H9 (cell line): ENCODE measurements at regions not wholly inside any gene's neighbourhood (a gene's known extent, or its start where the extent isn't known, plus 50 kb on each side); places are given as distances from the start of the nearest gene placed in this dataset.

ENCODE experiments used
- DNase-seq: peaks from one replicate; pipeline ENCODE4 v3.0.0-alpha.2; 2017
- H2AFZ ChIP-seq: one replicate; pipeline ENCODE4 v1.6.1; 2013; ENCODE audit warnings: mild to moderate bottlenecking, low read length, control low read depth, moderate library complexity
- H2AK5ac ChIP-seq: 2 replicates; pipeline ENCODE4 v1.6.1; 2013; ENCODE audit warnings: low read length, control low read depth, mixed read lengths; ENCODE audit not compliant: insufficient read length
- H2BK120ac ChIP-seq: one replicate; pipeline ENCODE4 v1.6.1; 2013; ENCODE audit warnings: low read depth, mild to moderate bottlenecking, low read length, control low read depth, inconsistent platforms; ENCODE audit not compliant: poor library complexity, severe bottlenecking
- H2BK12ac ChIP-seq: 2 replicates; pipeline ENCODE4 v1.6.1; 2013; ENCODE audit warnings: low read length, control low read depth, mixed read lengths, low read depth; ENCODE audit not compliant: insufficient read length
- H2BK15ac ChIP-seq: 2 replicates; pipeline ENCODE4 v1.6.1; 2013; ENCODE audit warnings: low read depth, low read length, control low read depth
- H2BK20ac ChIP-seq: one replicate; pipeline ENCODE4 v1.6.1; 2013; ENCODE audit warnings: low read depth, mild to moderate bottlenecking, low read length, control low read depth, inconsistent platforms; ENCODE audit not compliant: poor library complexity, severe bottlenecking
- H2BK5ac ChIP-seq: 2 replicates; pipeline ENCODE4 v1.6.1; 2013; ENCODE audit warnings: low read length, control low read depth, mixed read lengths; ENCODE audit not compliant: insufficient read length
- H3K14ac ChIP-seq: 2 replicates; pipeline ENCODE4 v1.6.1; 2013; ENCODE audit warnings: low read length, control low read depth; ENCODE audit not compliant: insufficient read depth
- H3K18ac ChIP-seq: 2 replicates; pipeline ENCODE4 v1.6.1; 2013; ENCODE audit warnings: low read depth, mild to moderate bottlenecking, mixed read lengths, low read length, control low read depth; ENCODE audit not compliant: insufficient read length
- H3K23ac ChIP-seq: 2 replicates; pipeline ENCODE4 v1.6.1; 2013; ENCODE audit warnings: low read length, control low read depth, mixed read lengths, low read depth; ENCODE audit not compliant: insufficient read length
- H3K23me2 ChIP-seq: 2 replicates; pipeline ENCODE4 v1.6.1; 2013; ENCODE audit warnings: low read depth, mild to moderate bottlenecking, mixed read lengths, low read length, control low read depth; ENCODE audit not compliant: insufficient read length, poor library complexity, severe bottlenecking
- H3K27ac ChIP-seq: 2 replicates; pipeline ENCODE4 v1.5.1; 2013; ENCODE audit warnings: low read length, control low read depth, mixed read lengths, low read depth; ENCODE audit not compliant: insufficient read length
- H3K27me3 ChIP-seq: 2 replicates; pipeline ENCODE4 v1.6.1; 2013; ENCODE audit warnings: low read length, control low read depth, inconsistent platforms; ENCODE audit not compliant: insufficient read depth
- H3K4ac ChIP-seq: 2 replicates; pipeline ENCODE4 v1.6.1; 2013; ENCODE audit warnings: low read depth, mild to moderate bottlenecking, control low read depth, inconsistent platforms, low read length, moderate library complexity
- H3K4me1 ChIP-seq: 2 replicates; pipeline ENCODE4 v1.6.1; 2013; ENCODE audit warnings: low read length, control low read depth, inconsistent platforms; ENCODE audit not compliant: insufficient read depth
- H3K4me2 ChIP-seq: 2 replicates; pipeline ENCODE4 v1.6.1; 2013; ENCODE audit warnings: low read length, control low read depth, mixed read lengths; ENCODE audit not compliant: insufficient read length, insufficient read depth
- H3K56ac ChIP-seq: 2 replicates; pipeline ENCODE4 v1.6.1; 2013; ENCODE audit warnings: low read depth, mild to moderate bottlenecking, mixed read lengths, low read length, control low read depth; ENCODE audit not compliant: insufficient read length
- H3K79me1 ChIP-seq: 2 replicates; pipeline ENCODE4 v1.6.1; 2013; ENCODE audit warnings: low read depth, mild to moderate bottlenecking, moderate library complexity, low read length, control low read depth, inconsistent platforms; ENCODE audit not compliant: insufficient read depth, poor library complexity, severe bottlenecking
- H3K79me2 ChIP-seq: 2 replicates; pipeline ENCODE4 v1.6.1; 2013; ENCODE audit warnings: low read length, control low read depth, inconsistent platforms; ENCODE audit not compliant: insufficient read depth
- H3K9ac ChIP-seq: 2 replicates; pipeline ENCODE4 v1.6.1; 2013; ENCODE audit warnings: low read length, control low read depth, mixed read lengths; ENCODE audit not compliant: insufficient read length; ENCODE audit errors: extremely low read depth
- H3K9me3 ChIP-seq: one replicate; pipeline ENCODE4 v1.6.1; 2013; ENCODE audit warnings: low read depth, low read length, inconsistent platforms; ENCODE audit not compliant: control insufficient read depth
- H3T11ph ChIP-seq: one replicate; pipeline ENCODE4 v1.6.1; 2013; ENCODE audit warnings: mild to moderate bottlenecking, low read length, control low read depth, inconsistent platforms
- H4K20me1 ChIP-seq: one replicate; pipeline ENCODE4 v1.6.1; 2013; ENCODE audit not compliant: control insufficient read depth, insufficient read length, insufficient read depth
- H4K5ac ChIP-seq: 2 replicates; pipeline ENCODE4 v1.6.1; 2013; ENCODE audit warnings: low read depth, mild to moderate bottlenecking, mixed read lengths, low read length, control low read depth; ENCODE audit not compliant: insufficient read length
- H4K8ac ChIP-seq: replicated peaks from 2 replicates; pipeline ENCODE4 v1.6.1; 2013; ENCODE audit warnings: low read length, control low read depth, mixed read lengths, low read depth; ENCODE audit not compliant: insufficient read length
- H4K91ac ChIP-seq: 2 replicates; pipeline ENCODE4 v1.6.1; 2013; ENCODE audit warnings: low read depth, mild to moderate bottlenecking, moderate library complexity, mixed read lengths, low read length, control low read depth; ENCODE audit not compliant: insufficient read length
- H3K27ac Mint-ChIP-seq, 3 experiments: 2 replicates in 2 of 3; 3 replicates in 1 of 3; pipeline ENCODE4 v1.8.0; 2020 to 2021; ENCODE audit warnings: mixed read lengths in 3 of 3, mild to moderate bottlenecking in 1 of 3, moderate library complexity in 1 of 3
- H3K27me3 Mint-ChIP-seq: 2 replicates; pipeline ENCODE4 v1.8.0; 2021; ENCODE audit warnings: low read depth, mild to moderate bottlenecking, moderate library complexity, mixed read lengths
- H3K36me3 Mint-ChIP-seq, 3 experiments: 2 replicates in 2 of 3; 3 replicates in 1 of 3; pipeline ENCODE4 v1.8.0; 2020 to 2021; ENCODE audit warnings: low read depth in 3 of 3, mixed read lengths in 3 of 3; ENCODE audit not compliant: insufficient read depth in 1 of 3
- H3K4me1 Mint-ChIP-seq, 2 experiments: 2 replicates each; pipeline ENCODE4 v1.8.0; 2020; ENCODE audit warnings: mixed read lengths in 2 of 2
- H3K4me3 Mint-ChIP-seq, 2 experiments: 2 replicates in 1 of 2; 3 replicates in 1 of 2; pipeline ENCODE4 v1.8.0; 2020 to 2021; ENCODE audit warnings: mild to moderate bottlenecking in 2 of 2, mixed read lengths in 2 of 2, moderate library complexity in 1 of 2
- H3K9me3 Mint-ChIP-seq, 2 experiments: 2 replicates in 1 of 2; 3 replicates in 1 of 2; pipeline ENCODE4 v1.8.0; 2020; ENCODE audit warnings: mild to moderate bottlenecking in 2 of 2, mixed read lengths in 2 of 2, moderate library complexity in 1 of 2
- CTCF ChIP-seq: fragments of 200-600 bp; sonication (generic); conservative IDR thresholded peaks from 3 replicates; pipeline ENCODE4 v1.8.0; 2021; ENCODE audit warnings: antibody characterized with exemption, mild to moderate bottlenecking
- WGBS: extraction: QIAGEN DNeasy Blood & Tissue Kit; methylation state at CpG from one replicate; pipeline ENCODE4 v1.1.7; 2013; ENCODE audit warnings: missing lambda C conversion rate, low lambda C conversion rate, mixed read lengths; ENCODE audit not compliant: insufficient read length; ENCODE audit errors: extremely low coverage; 5-methylcytosine and 5-hydroxymethylcytosine counted together

DNA sequence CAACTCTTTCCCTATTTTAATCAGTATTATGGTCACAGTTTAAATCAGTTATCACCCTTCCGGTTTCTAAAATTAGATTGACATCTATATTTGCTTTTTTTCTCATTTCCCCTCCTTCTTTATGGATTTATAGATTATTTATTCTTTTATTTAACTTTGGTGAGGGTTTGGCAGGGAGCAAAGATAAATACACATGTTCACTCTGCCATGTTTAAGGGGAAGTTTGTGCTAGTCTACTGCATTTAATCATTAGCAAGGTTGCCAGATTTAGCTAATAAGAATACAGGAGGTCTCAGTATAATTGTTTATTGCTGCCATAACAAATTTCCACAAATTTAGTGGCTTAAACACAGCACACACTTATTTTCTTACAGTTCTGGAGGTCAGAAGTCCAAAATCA lies 204.0 kb upstream of the BTG1 start:
- no peak for DNase-seq
- Histone ChIP-seq H3K9me3 (no peaks in the 10 kb centered on the region), H2BK120ac (no peak overlapping the region), H3K79me1 (no peaks in the 10 kb centered on the region), H3K4me1 (no peaks in the 10 kb centered on the region), H3K27me3 (no peaks in the 10 kb centered on the region), H3K56ac (no peak overlapping the region), H3K23ac (no peak overlapping the region), H3K4ac (no peak overlapping the region), H2BK12ac (no peak overlapping the region), H3K79me2 (no peaks in the 10 kb centered on the region), H2BK5ac (no peak overlapping the region), H3K27ac (no peak overlapping the region), H2BK15ac (no peak overlapping the region), H2AK5ac (no peak overlapping the region), H3K9ac (no peak overlapping the region), H2BK20ac (no peak overlapping the region), H3K18ac (no peak overlapping the region), H2AFZ (no peak overlapping the region), H4K20me1 (no peaks in the 10 kb centered on the region), H3T11ph (no peak overlapping the region), H4K91ac (no peak overlapping the region), H3K4me2 (no peak overlapping the region), H4K5ac (no peak overlapping the region), H4K8ac (no peak overlapping the region), H3K14ac (no peak overlapping the region), H3K23me2 (no peaks in the 10 kb centered on the region)
- Mint-ChIP-seq H3K4me1 (no peaks in the 10 kb centered on the region), H3K9me3 (peaks cover 14 to 19% of the 10 kb centered on the region in 2 experiments; a peak in 4 of 5 replicates), H3K4me3 (no peak overlapping the region), H3K27me3 (peaks cover 2% of the 10 kb centered on the region; the same call in 1 of the 2 replicates), H3K27ac (no peak overlapping the region), H3K36me3 (peaks cover 0 to 18% (median 7%) of the 10 kb centered on the region in 3 experiments; a peak in 4 of 7 replicates)
- WGBS: no CpG with 5 or more reads among the region's 1 CpG
- TF ChIP-seq CTCF: no peak
